GM23248 (cell line): ENCODE measurements at regions not wholly inside any gene's neighbourhood (a gene's known extent, or its start where the extent isn't known, plus 50 kb on each side); places are given as distances from the start of the nearest gene placed in this dataset.
"Not testable (repeated sequence)": the region's sequence is repeated elsewhere in the genome, so short reads cannot be mapped to it uniquely, and the experiment has no call there.

Experiments used
- DNase-seq: peaks from one replicate; pipeline ENCODE4 v3.0.0-alpha.2; 2015
- H2AFZ ChIP-seq: fragments of 200-600 bp; sonication (generic); 2 replicates; pipeline ENCODE4 v1.6.1; 2016; ENCODE audit warnings: antibody characterized with exemption
- H3F3A ChIP-seq: fragments of 200-600 bp; sonication (generic); 2 replicates; pipeline ENCODE4 v1.6.1; 2016; ENCODE audit warnings: mild to moderate bottlenecking, antibody characterized with exemption, mixed run types; ENCODE audit not compliant: insufficient read depth
- H3K27ac ChIP-seq: fragments of 200-600 bp; sonication (generic); 2 replicates; pipeline ENCODE4 v1.5.1; 2016; ENCODE audit warnings: mild to moderate bottlenecking
- H3K27me3 ChIP-seq: fragments of 200-600 bp; sonication (generic); replicated peaks from 2 replicates; pipeline ENCODE4 v1.6.1; 2016; ENCODE audit warnings: mild to moderate bottlenecking; ENCODE audit not compliant: insufficient read depth
- H3K36me3 ChIP-seq: fragments of 200-600 bp; sonication (generic); 2 replicates; pipeline ENCODE4 v1.6.1; 2016; ENCODE audit warnings: low read depth, mild to moderate bottlenecking
- H3K4me1 ChIP-seq: fragments of 200-600 bp; sonication (generic); 2 replicates; pipeline ENCODE4 v1.6.1; 2016; ENCODE audit warnings: mild to moderate bottlenecking; ENCODE audit not compliant: insufficient read depth
- H3K4me2 ChIP-seq: fragments of 200-600 bp; sonication (generic); one replicate; pipeline ENCODE4 v1.6.1; 2016; ENCODE audit warnings: mild to moderate bottlenecking; ENCODE audit not compliant: unreplicated experiment
- H3K4me3 ChIP-seq: fragments of 200-600 bp; sonication (generic); 2 replicates; pipeline ENCODE4 v1.5.1; 2016; ENCODE audit warnings: mild to moderate bottlenecking
- H3K79me2 ChIP-seq: fragments of 200-600 bp; sonication (generic); 2 replicates; pipeline ENCODE4 v1.6.1; 2016; ENCODE audit warnings: mild to moderate bottlenecking; ENCODE audit not compliant: insufficient read depth
- H3K9ac ChIP-seq: fragments of 200-600 bp; sonication (generic); 2 replicates; pipeline ENCODE4 v1.6.1; 2016; ENCODE audit warnings: mild to moderate bottlenecking
- H3K9me2 ChIP-seq: fragments of 200-600 bp; sonication (generic); 2 replicates; pipeline ENCODE4 v1.6.1; 2016; ENCODE audit warnings: mixed run types, mild to moderate bottlenecking, moderate library complexity; ENCODE audit not compliant: insufficient read depth
- H3K9me3 ChIP-seq: fragments of 200-600 bp; sonication (generic); one replicate; pipeline ENCODE4 v1.6.1; 2017; ENCODE audit warnings: low read depth
- H4K20me1 ChIP-seq: fragments of 200-600 bp; sonication (generic); 2 replicates; pipeline ENCODE4 v1.6.0; 2016; ENCODE audit not compliant: insufficient read depth
- EZH2 ChIP-seq: fragments of 200-600 bp; sonication (generic); IDR thresholded peaks from 2 replicates; pipeline ENCODE4 v1.6.1; 2018; ENCODE audit warnings: antibody characterized with exemption, mild to moderate bottlenecking; ENCODE audit not compliant: insufficient read depth, poor library complexity, severe bottlenecking
- EZH2phosphoT487 ChIP-seq: fragments of 200-600 bp; sonication (generic); IDR thresholded peaks from 2 replicates; pipeline ENCODE4 v1.6.1; 2018; ENCODE audit warnings: antibody characterized with exemption, moderate library complexity, mild to moderate bottlenecking, low read depth; ENCODE audit not compliant: insufficient read depth
- WGBS, 2 experiments: methylation state at CpG; one replicate each; pipeline ENCODE4 v1.1.6; 2015 to 2017; ENCODE audit warnings: low lambda C conversion rate in 2 of 2, low coverage in 1 of 2; ENCODE audit errors: missing lambda C conversion rate in 2 of 2; 5-methylcytosine and 5-hydroxymethylcytosine counted together
- in situ Hi-C: fragments of 300-500 bp; cut with MboI; formaldehyde crosslinking; loops from 2 replicates; pipeline ENCODE4 v1.15.0; 2020

- Histone ChIP-seq H3K9me3 (no peaks in the 10 kb centered on the region), H4K20me1 (no peaks in the 10 kb centered on the region; the same call in 1 of the 2 replicates), H3F3A (no peaks in the 10 kb centered on the region), H2AFZ (no peak overlapping the region), H3K27ac (no peak overlapping the region), H3K4me2 (no peak overlapping the region), H3K9me2 (no peaks in the 10 kb centered on the region), H3K36me3 (no peaks in the 10 kb centered on the region), H3K4me1 (no peaks in the 10 kb centered on the region), H3K4me3 (no peak overlapping the region), H3K79me2 (no peaks in the 10 kb centered on the region), H3K27me3 (no peaks in the 10 kb centered on the region), H3K9ac (no peak overlapping the region)
- no peak for DNase-seq
- WGBS, 2 experiments = 6 to 20% methylated on average over 3 of the region's 3 CpGs
- TF ChIP-seq EZH2 (no peak), EZH2phosphoT487 (no peak)
- in situ Hi-C loops = no loop called here
These were observed 355.9 kb downstream of the OXSM start for GRCh38 chr3:26145769-26146168.

GRCh38 chr3:26157428-26157827 is 367.5 kb downstream of the OXSM start:
- not testable (repeated sequence) for H4K20me1 ChIP-seq, H3K9me2 ChIP-seq
- 40 to 43% methylated on average over 4 of the region's 4 CpGs for WGBS, 2 experiments

GRCh38 chr3:26171006-26171405 is 381.1 kb downstream of the OXSM start:
- no peaks in the 10 kb centered on the region for H4K20me1 ChIP-seq
- no peaks in the 10 kb centered on the region for H3K79me2 ChIP-seq
- H3K4me3 ChIP-seq = no peak overlapping the region
- H3K36me3 ChIP-seq = no peaks in the 10 kb centered on the region
- H3K9me2 ChIP-seq = no peaks in the 10 kb centered on the region
- no peaks in the 10 kb centered on the region for H3F3A ChIP-seq
- H3K9ac ChIP-seq = no peak overlapping the region
- H3K27me3 ChIP-seq = no peaks in the 10 kb centered on the region
- H3K4me1 ChIP-seq = no peaks in the 10 kb centered on the region
- no peaks in the 10 kb centered on the region for H3K9me3 ChIP-seq
- no peak for DNase-seq
- H2AFZ ChIP-seq = no peak overlapping the region
- in situ Hi-C loops = no loop called here
- no peak overlapping the region for H3K27ac ChIP-seq
- no peak overlapping the region for H3K4me2 ChIP-seq
- TF ChIP-seq EZH2phosphoT487 (no peak), EZH2 (no peak)

More at GRCh38 chr3:26157428-26157827, 367.5 kb downstream of the OXSM start:
- H2AFZ ChIP-seq, H3K79me2 ChIP-seq, H3K9me3 ChIP-seq, H3K27me3 ChIP-seq, H3K4me3 ChIP-seq, in situ Hi-C loops, H3F3A ChIP-seq, H3K4me2 ChIP-seq, H3K27ac ChIP-seq, DNase-seq, H3K36me3 ChIP-seq, H3K9ac ChIP-seq, H3K4me1 ChIP-seq: not testable (repeated sequence)

- Histone ChIP-seq H3K9me2 (no peaks in the 10 kb centered on the region), H3K9me3 (no peaks in the 10 kb centered on the region), H3K36me3 (no peaks in the 10 kb centered on the region), H3K79me2 (no peaks in the 10 kb centered on the region), H2AFZ (no peak overlapping the region), H3K27ac (no peak overlapping the region), H3K4me2 (no peak overlapping the region), H3K27me3 (no peaks in the 10 kb centered on the region), H3F3A (no peaks in the 10 kb centered on the region), H3K4me1 (no peaks in the 10 kb centered on the region), H3K9ac (no peak overlapping the region), H4K20me1 (no peaks in the 10 kb centered on the region), H3K4me3 (no peak overlapping the region)
- 25 to 31% methylated on average over 1 of the region's 1 CpG for WGBS, 2 experiments
- in situ Hi-C loops = no loop called here
- no peak for DNase-seq
- TF ChIP-seq EZH2phosphoT487 (no peak), EZH2 (no peak)
These were observed 401.7 kb downstream of the OXSM start for GRCh38 chr3:26191556-26191955.

- no peak overlapping the region for H2AFZ ChIP-seq
- H3K4me2 ChIP-seq = no peak overlapping the region
- H3K79me2 ChIP-seq = no peaks in the 10 kb centered on the region
- no peaks in the 10 kb centered on the region for H4K20me1 ChIP-seq
- H3K4me1 ChIP-seq = no peaks in the 10 kb centered on the region
- H3K27me3 ChIP-seq = no peaks in the 10 kb centered on the region
- in situ Hi-C loops = no loop called here
- H3K9me2 ChIP-seq = no peaks in the 10 kb centered on the region
- TF ChIP-seq EZH2 (no peak), EZH2phosphoT487 (no peak)
- no peaks in the 10 kb centered on the region for H3F3A ChIP-seq
- H3K9ac ChIP-seq = no peak overlapping the region
- no peak overlapping the region for H3K4me3 ChIP-seq
- no peak overlapping the region for H3K27ac ChIP-seq
- no peaks in the 10 kb centered on the region for H3K9me3 ChIP-seq
- WGBS, 2 experiments = 7 to 12% methylated on average over 3 of the region's 3 CpGs
- no peak for DNase-seq
- no peaks in the 10 kb centered on the region for H3K36me3 ChIP-seq
These were observed 403.7 kb downstream of the OXSM start for GRCh38 chr3:26193558-26193957.
